MCF 10A (cell line): ENCODE measurements at regions not wholly inside any gene's neighbourhood (a gene's known extent, or its start where the extent isn't known, plus 50 kb on each side); places are given as distances from the start of the nearest gene placed in this dataset.

ENCODE experiments used
- BruUV-seq: library from RNA; stranded (reverse); fragments of 400-500 nt; replicated peaks from 2 replicates; lab custom pipeline; 2021; lab: Mats Ljungman, UMichigan
- CTCF ChIA-PET: fragments of 300-600 bp; sonication (Branson Sonifier 250); formaldehyde crosslinking; extraction: SDS; loops from one replicate; lab custom pipeline; 2021; ENCODE audit warnings: antibody characterized with exemption, inconsistent platforms; lab: Yijun Ruan, JAX
- POLR2A ChIA-PET: fragments of 300-600, 350-650 bp; sonication (Branson Sonifier 250); formaldehyde crosslinking; extraction: SDS; loops from one replicate; lab custom pipeline; 2020; ENCODE audit warnings: antibody characterized with exemption, inconsistent platforms; lab: Yijun Ruan, JAX
- DNase-seq: peaks from one replicate; pipeline ENCODE4 v3.0.0-alpha.2; 2018; ENCODE audit not compliant: unreplicated experiment
- H3K27ac Mint-ChIP-seq: one replicate; pipeline ENCODE4 v1.8.0; 2022; ENCODE audit warnings: mild to moderate bottlenecking, low read depth, mixed read lengths; ENCODE audit not compliant: unreplicated experiment
- H3K27me3 Mint-ChIP-seq: one replicate; pipeline ENCODE4 v1.8.0; 2022; ENCODE audit warnings: mixed read lengths; ENCODE audit not compliant: insufficient read depth, unreplicated experiment
- H3K36me3 Mint-ChIP-seq: one replicate; pipeline ENCODE4 v1.8.0; 2022; ENCODE audit warnings: mild to moderate bottlenecking, moderate library complexity, mixed read lengths; ENCODE audit not compliant: insufficient read depth, unreplicated experiment
- H3K4me1 Mint-ChIP-seq: one replicate; pipeline ENCODE4 v1.8.0; 2022; ENCODE audit warnings: mixed read lengths; ENCODE audit not compliant: insufficient read depth, unreplicated experiment
- H3K4me3 Mint-ChIP-seq: one replicate; pipeline ENCODE4 v1.8.0; 2022; ENCODE audit warnings: mild to moderate bottlenecking, moderate library complexity, mixed read lengths; ENCODE audit not compliant: unreplicated experiment
- H3K9me3 Mint-ChIP-seq: one replicate; pipeline ENCODE4 v1.8.0; 2022; ENCODE audit warnings: mixed read lengths; ENCODE audit not compliant: unreplicated experiment
- intact Hi-C: fragments of 100-400 bp; cut with micrococcal nuclease; formaldehyde crosslinking; loops from 2 replicates; pipeline ENCODE4 v1.14.1; 2022
- TF ChIP-seq, protein P1 (sequence below): fragments of 200-600 bp; IDR thresholded peaks from one replicate; pipeline ENCODE4 v1.8.0; 2022; ENCODE audit warnings: antibody characterized with exemption, mild to moderate bottlenecking; ENCODE audit not compliant: unreplicated experiment

DNA sequence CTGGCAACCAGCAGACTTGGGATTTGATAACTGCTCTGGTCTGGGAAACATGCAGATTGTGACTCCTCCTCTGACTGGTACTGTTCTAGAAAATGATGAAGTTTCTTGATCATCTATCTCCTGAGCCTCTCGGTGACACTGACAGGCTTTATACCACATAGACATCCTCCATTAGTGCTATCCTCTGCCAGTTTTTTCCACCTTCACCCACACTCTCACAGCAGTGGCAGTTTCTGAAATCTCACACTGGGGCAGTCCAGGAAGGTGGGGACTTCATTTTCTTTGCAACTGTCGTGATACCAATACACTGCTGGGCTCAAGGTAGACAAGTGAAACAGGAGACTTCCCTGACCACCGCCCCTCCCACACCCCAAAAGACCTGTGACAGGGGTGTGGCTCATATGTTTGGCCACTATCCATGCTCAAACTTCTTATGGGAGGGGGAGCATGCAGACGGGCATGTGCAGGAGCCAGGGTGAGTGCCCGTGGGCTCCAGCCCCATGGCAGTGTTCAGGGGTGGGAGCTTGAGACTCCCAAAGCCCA is 66.3 kb upstream of the RMDN2 start:
- H3K27ac Mint-ChIP-seq = no peak overlapping the region
- DNase-seq = no peak
- TF ChIP-seq, protein P1, sequence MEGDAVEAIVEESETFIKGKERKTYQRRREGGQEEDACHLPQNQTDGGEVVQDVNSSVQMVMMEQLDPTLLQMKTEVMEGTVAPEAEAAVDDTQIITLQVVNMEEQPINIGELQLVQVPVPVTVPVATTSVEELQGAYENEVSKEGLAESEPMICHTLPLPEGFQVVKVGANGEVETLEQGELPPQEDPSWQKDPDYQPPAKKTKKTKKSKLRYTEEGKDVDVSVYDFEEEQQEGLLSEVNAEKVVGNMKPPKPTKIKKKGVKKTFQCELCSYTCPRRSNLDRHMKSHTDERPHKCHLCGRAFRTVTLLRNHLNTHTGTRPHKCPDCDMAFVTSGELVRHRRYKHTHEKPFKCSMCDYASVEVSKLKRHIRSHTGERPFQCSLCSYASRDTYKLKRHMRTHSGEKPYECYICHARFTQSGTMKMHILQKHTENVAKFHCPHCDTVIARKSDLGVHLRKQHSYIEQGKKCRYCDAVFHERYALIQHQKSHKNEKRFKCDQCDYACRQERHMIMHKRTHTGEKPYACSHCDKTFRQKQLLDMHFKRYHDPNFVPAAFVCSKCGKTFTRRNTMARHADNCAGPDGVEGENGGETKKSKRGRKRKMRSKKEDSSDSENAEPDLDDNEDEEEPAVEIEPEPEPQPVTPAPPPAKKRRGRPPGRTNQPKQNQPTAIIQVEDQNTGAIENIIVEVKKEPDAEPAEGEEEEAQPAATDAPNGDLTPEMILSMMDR = no peak
- CTCF ChIA-PET = interaction anchor here (0.7 to 1.0 kb wide), 2 partner anchors 325 to 446 kb away, joined by 3 to 4 read pairs; no protein-coding TSS in a partner anchor
- POLR2A ChIA-PET = interaction anchor here (1.1 kb wide), 1 partner anchor 13 kb away, joined by 3 read pairs; no protein-coding TSS in a partner anchor
- BruUV-seq = no TSS peak
- no peaks in the 10 kb centered on the region for H3K4me1 Mint-ChIP-seq
- no peaks in the 10 kb centered on the region for H3K36me3 Mint-ChIP-seq
- H3K27me3 Mint-ChIP-seq = peaks cover 40% of the 10 kb centered on the region
- H3K4me3 Mint-ChIP-seq = no peak overlapping the region
- intact Hi-C loops = no loop called here
- H3K9me3 Mint-ChIP-seq = no peaks in the 10 kb centered on the region

DNA sequence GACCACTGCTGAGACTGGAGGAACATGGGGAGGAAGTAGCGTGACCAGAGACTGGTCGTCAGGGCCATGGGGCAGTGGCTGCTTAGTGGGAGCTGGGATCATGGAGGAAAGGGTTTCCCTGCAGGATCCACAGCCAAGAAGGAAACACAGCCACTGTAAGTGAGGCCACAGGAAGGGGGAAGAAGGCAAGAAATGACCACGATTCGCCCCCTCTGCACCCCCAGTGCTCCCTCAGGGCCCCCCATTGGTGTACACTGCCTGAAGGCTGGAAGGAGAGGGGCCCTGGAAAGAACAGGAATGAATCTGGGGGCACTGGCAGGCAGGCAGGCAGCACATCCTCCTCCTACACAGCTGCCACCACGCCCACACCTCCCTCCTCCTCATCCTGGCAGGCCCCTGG is 62.5 kb upstream of the RMDN2 start:
- CTCF ChIA-PET = interaction anchor here (0.6 to 1.8 kb wide), 3 partner anchors 15 to 467 kb away, joined by 3 read pairs; no protein-coding TSS in a partner anchor
- POLR2A ChIA-PET = no interaction called here
- Mint-ChIP-seq H3K4me3 (no peak overlapping the region), H3K9me3 (no peaks in the 10 kb centered on the region), H3K36me3 (no peaks in the 10 kb centered on the region), H3K27ac (no peak overlapping the region), H3K27me3 (peaks cover 65% of the 10 kb centered on the region), H3K4me1 (no peaks in the 10 kb centered on the region)
- intact Hi-C loops = no loop called here
- TF ChIP-seq, protein P1 = no peak
- no peak for DNase-seq
- BruUV-seq = no TSS peak

DNA sequence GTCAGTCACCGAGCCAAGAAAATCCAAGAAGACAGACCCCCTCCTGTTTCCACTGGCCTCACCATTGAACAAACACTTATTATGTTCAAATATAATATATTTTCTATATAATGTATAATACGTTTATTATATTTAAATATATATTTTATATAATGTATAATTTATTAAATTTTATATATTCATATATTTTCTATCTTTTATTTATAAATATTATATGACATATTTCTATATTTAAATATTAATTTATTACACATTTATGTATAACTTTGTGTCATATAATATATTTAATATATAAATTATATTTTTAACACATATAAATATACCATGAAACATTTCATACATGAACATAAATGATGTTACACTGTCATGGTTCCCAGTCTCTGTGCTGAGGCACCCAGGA is 60.9 kb upstream of the RMDN2 start:
- intact Hi-C loops = no loop called here
- DNase-seq = no peak
- Mint-ChIP-seq H3K36me3 (no peaks in the 10 kb centered on the region), H3K4me1 (no peaks in the 10 kb centered on the region), H3K27me3 (peaks cover 74% of the 10 kb centered on the region), H3K9me3 (no peaks in the 10 kb centered on the region), H3K27ac (peak overlapping the region; percentile 13), H3K4me3 (no peak overlapping the region)
- TF ChIP-seq, protein P1 = no peak
- POLR2A ChIA-PET = interaction anchor here (1.0 kb wide), 1 partner anchor 13 kb away, joined by 3 read pairs; no protein-coding TSS in a partner anchor
- no TSS peak for BruUV-seq
- CTCF ChIA-PET = interaction anchor here (1.8 kb wide), 1 partner anchor 32 kb away, joined by 3 read pairs; no protein-coding TSS in a partner anchor

GRCh38 chr2:37865640-37866039 is 59.4 kb upstream of the RMDN2 start:
- Mint-ChIP-seq H3K4me3 (no peak overlapping the region), H3K36me3 (no peaks in the 10 kb centered on the region), H3K9me3 (no peaks in the 10 kb centered on the region), H3K27me3 (peaks cover 65% of the 10 kb centered on the region), H3K4me1 (no peaks in the 10 kb centered on the region), H3K27ac (no peak overlapping the region)
- ChIA-PET CTCF (interaction anchor here (0.6 to 2.7 kb wide), 3 partner anchors 11 to 20 kb away, joined by 3 to 14 read pairs (median 5); no protein-coding TSS in a partner anchor), POLR2A (no interaction called here)
- intact Hi-C loops = no loop called here
- no peak for DNase-seq
- no TSS peak for BruUV-seq
- TF ChIP-seq, protein P1 = no peak
